ENCODE measurements at regions not wholly inside any gene's neighbourhood (a gene's known extent, or its start where the extent isn't known, plus 50 kb on each side); places are given as distances from the start of the nearest gene placed in this dataset.
"Not testable (repeated sequence)": the region's sequence is repeated elsewhere in the genome, so short reads cannot be mapped to it uniquely, and the experiment has no call there.

GRCh38 chr6:154933181-154933827 is 61.8 kb upstream of the TIAM2 start:
- peaks cover 3% of the 10 kb centered on the region; the same call in 1 of the 2 replicates for H3K4me1 ChIP-seq (ENCODE audit: insufficient read depth, low read length)
- no peaks in the 10 kb centered on the region for H4K20me1 ChIP-seq (ENCODE audit: insufficient read depth, low read length)
- no peak for ATAC-seq (ENCODE audit: insufficient read depth, low read depth)
- H3K9me3 ChIP-seq (ENCODE audit: insufficient read depth, low read length, severe bottlenecking), result no peaks in the 10 kb centered on the region
- no peak overlapping the region for H3K4me2 ChIP-seq (ENCODE audit: insufficient read depth, low read length)
- H3K9ac ChIP-seq (ENCODE audit: low read depth, low read length), result no peak overlapping the region
- no peaks in the 10 kb centered on the region for H3K27me3 ChIP-seq (ENCODE audit: insufficient read depth, low read length, poor library complexity)
- H3K4me3 ChIP-seq (ENCODE audit: low read depth in 1 of 2, low read length in 2 of 2), result no peak overlapping the region
- no peak for TF ChIP-seq EZH2 (IDR thresholded peaks at IDR 0.05; ENCODE audit: borderline replicate concordance, low read depth, low read length, severe bottlenecking)
- no peak for TF ChIP-seq CTCF (IDR thresholded peaks at IDR 0.05; ENCODE audit: borderline replicate concordance, extremely low read depth, low read length, poor library complexity, severe bottlenecking)
- no peaks in the 10 kb centered on the region for H3K36me3 ChIP-seq (ENCODE audit: insufficient read depth, low read length)
- no peaks in the 10 kb centered on the region for H3K79me2 ChIP-seq (ENCODE audit: insufficient read depth, low read length)
- no peak overlapping the region for H2AFZ ChIP-seq (ENCODE audit: low read depth, low read length)
- H3K27ac ChIP-seq (ENCODE audit: low read length), result no peak overlapping the region
- no peak for DNase-seq

- no peak overlapping the region for H3K27ac ChIP-seq (ENCODE audit: low read length)
- H3K4me1 ChIP-seq (ENCODE audit: insufficient read depth, low read length), result peaks cover 1% of the 10 kb centered on the region; the same call in 1 of the 2 replicates
- ATAC-seq (ENCODE audit: insufficient read depth, low read depth) (no peak), DNase-seq (no peak)
- no peaks in the 10 kb centered on the region for H3K36me3 ChIP-seq (ENCODE audit: insufficient read depth, low read length)
- no peak overlapping the region for H3K4me3 ChIP-seq (ENCODE audit: low read depth in 1 of 2, low read length in 2 of 2)
- no peaks in the 10 kb centered on the region for H3K27me3 ChIP-seq (ENCODE audit: insufficient read depth, low read length, poor library complexity)
- no peak overlapping the region for H2AFZ ChIP-seq (ENCODE audit: low read depth, low read length)
- H3K9me3 ChIP-seq (ENCODE audit: insufficient read depth, low read length, severe bottlenecking), result no peaks in the 10 kb centered on the region
- H3K9ac ChIP-seq (ENCODE audit: low read depth, low read length), result no peak overlapping the region
- no peaks in the 10 kb centered on the region for H4K20me1 ChIP-seq (ENCODE audit: insufficient read depth, low read length)
- no peaks in the 10 kb centered on the region for H3K79me2 ChIP-seq (ENCODE audit: insufficient read depth, low read length)
- TF ChIP-seq CTCF (IDR thresholded peaks at IDR 0.05; ENCODE audit: borderline replicate concordance, extremely low read depth, low read length, poor library complexity, severe bottlenecking) (no peak), EZH2 (IDR thresholded peaks at IDR 0.05; ENCODE audit: borderline replicate concordance, low read depth, low read length, severe bottlenecking) (no peak)
- no peak overlapping the region for H3K4me2 ChIP-seq (ENCODE audit: insufficient read depth, low read length)
These were observed 57.6 kb upstream of the TIAM2 start for GRCh38 chr6:154937306-154938220.

- H3K27me3 ChIP-seq (ENCODE audit: insufficient read depth, low read length, poor library complexity), result no peaks in the 10 kb centered on the region
- no peaks in the 10 kb centered on the region for H3K4me1 ChIP-seq (ENCODE audit: insufficient read depth, low read length)
- H3K27ac ChIP-seq (ENCODE audit: low read length), result no peak overlapping the region
- H3K79me2 ChIP-seq (ENCODE audit: insufficient read depth, low read length), result no peaks in the 10 kb centered on the region
- no peak overlapping the region for H3K4me2 ChIP-seq (ENCODE audit: insufficient read depth, low read length)
- TF ChIP-seq CTCF (IDR thresholded peaks at IDR 0.05; ENCODE audit: borderline replicate concordance, extremely low read depth, low read length, poor library complexity, severe bottlenecking) (no peak), EZH2 (IDR thresholded peaks at IDR 0.05; ENCODE audit: borderline replicate concordance, low read depth, low read length, severe bottlenecking) (no peak)
- no peak overlapping the region for H3K9ac ChIP-seq (ENCODE audit: low read depth, low read length)
- H3K36me3 ChIP-seq (ENCODE audit: insufficient read depth, low read length), result no peaks in the 10 kb centered on the region
- ATAC-seq (ENCODE audit: insufficient read depth, low read depth), result no peak
- DNase-seq, result no peak
- no peak overlapping the region for H2AFZ ChIP-seq (ENCODE audit: low read depth, low read length)
- no peaks in the 10 kb centered on the region for H4K20me1 ChIP-seq (ENCODE audit: insufficient read depth, low read length)
- no peak overlapping the region for H3K4me3 ChIP-seq (ENCODE audit: low read depth in 1 of 2, low read length in 2 of 2)
- H3K9me3 ChIP-seq (ENCODE audit: insufficient read depth, low read length, severe bottlenecking), result no peaks in the 10 kb centered on the region
These were observed 56.9 kb upstream of the TIAM2 start for GRCh38 chr6:154938221-154938580.

GRCh38 chr6:154938727-154939285 is 56.3 kb upstream of the TIAM2 start:
- H3K79me2 ChIP-seq (ENCODE audit: insufficient read depth, low read length); H3K27ac ChIP-seq (ENCODE audit: low read length); ATAC-seq (ENCODE audit: insufficient read depth, low read depth); H3K9ac ChIP-seq (ENCODE audit: low read depth, low read length); H4K20me1 ChIP-seq (ENCODE audit: insufficient read depth, low read length); H3K4me3 ChIP-seq (ENCODE audit: low read depth in 1 of 2, low read length in 2 of 2); H3K27me3 ChIP-seq (ENCODE audit: insufficient read depth, low read length, poor library complexity); H3K4me2 ChIP-seq (ENCODE audit: insufficient read depth, low read length); H3K9me3 ChIP-seq (ENCODE audit: insufficient read depth, low read length, severe bottlenecking); H3K36me3 ChIP-seq (ENCODE audit: insufficient read depth, low read length); H3K4me1 ChIP-seq (ENCODE audit: insufficient read depth, low read length); H2AFZ ChIP-seq (ENCODE audit: low read depth, low read length); DNase-seq: not testable (repeated sequence)
